COLO668 (cell line): ENCODE measurements at regions not wholly inside any gene's neighbourhood (a gene's known extent, or its start where the extent isn't known, plus 50 kb on each side); places are given as distances from the start of the nearest gene placed in this dataset.
"Not testable (repeated sequence)": the region's sequence is repeated elsewhere in the genome, so short reads cannot be mapped to it uniquely, and the experiment has no call there.

Experiments used
- DNase-seq: peaks from one replicate; lab custom pipeline; 2025; ENCODE audit not compliant: unreplicated experiment; lab: John Stamatoyannopoulos, UW

DNA sequence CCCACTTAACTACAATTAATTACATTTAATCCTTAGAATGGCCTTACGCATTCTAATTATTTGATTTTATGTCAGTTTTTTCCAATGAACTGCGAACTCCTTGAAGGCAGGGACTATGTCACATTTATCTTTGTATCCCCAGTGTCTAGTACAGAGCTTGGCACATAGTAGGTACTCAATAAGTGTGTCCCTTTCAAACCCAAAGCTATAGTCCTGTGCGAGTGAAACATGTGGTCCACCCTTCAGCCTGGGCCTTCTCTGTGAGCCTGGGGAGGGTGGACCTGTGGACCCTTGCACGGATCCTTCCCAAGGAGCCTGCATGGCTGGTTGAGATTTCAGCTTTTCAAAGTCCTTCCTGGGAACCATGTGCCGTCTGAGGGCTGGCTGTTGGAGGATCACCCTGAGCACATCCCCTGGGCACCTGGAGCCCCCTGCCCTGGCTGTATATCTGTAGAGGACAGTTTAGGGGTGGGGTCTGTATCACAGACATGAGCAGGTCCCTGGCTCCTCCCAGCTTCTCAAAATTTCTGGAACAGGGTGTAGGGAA is 103.1 kb downstream of the IER5 start:
- DNase-seq: no peak

DNA sequence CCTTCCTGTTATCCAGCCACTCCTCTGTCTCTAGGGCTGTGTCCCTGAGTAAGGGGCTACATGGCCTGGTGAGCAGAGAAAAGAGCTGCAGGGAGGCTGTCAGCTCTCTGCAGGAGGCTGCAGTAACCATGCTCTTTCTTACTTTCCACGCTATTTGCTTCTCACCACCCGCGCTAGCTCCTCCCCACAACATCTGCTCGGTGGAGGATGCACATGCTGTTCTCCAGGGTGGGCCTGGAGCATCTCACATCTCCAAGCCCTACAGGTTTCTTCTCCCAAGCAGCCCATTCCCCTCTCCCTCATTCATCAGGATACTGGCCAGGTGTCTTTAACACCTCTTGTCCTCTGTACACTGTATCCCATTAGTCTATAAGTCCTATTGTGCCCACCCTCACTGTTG is 103.8 kb downstream of the IER5 start:
- DNase-seq: no peak

DNA sequence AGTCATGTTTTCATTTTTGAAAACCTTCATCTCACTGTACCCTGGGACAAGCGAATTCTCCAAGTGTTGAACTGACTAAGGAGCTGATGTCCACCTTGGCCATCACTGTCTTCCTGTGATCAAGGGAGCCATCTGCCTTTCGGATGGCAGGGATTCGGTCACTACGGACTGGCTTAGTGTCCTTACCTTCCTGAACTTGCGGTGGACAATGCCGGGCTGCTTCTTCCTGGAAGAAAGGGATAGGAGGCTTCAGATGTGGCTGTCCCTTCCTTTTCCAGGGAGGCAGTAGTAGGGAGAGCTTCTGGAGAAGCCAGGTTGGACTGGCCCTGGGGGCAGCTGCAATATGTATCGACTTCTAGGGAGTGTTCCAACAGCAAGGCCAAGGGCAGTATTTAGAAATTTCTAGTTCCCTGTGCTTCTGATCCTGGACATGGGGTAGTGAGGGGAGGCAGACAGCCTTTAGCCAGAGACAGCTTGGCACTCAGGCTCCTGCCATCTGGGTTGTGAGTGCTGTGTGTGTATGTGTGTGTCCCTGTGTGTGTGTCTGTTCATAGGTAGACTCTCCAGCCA is 114.6 kb downstream of the IER5 start:
- DNase-seq: no peak

DNA sequence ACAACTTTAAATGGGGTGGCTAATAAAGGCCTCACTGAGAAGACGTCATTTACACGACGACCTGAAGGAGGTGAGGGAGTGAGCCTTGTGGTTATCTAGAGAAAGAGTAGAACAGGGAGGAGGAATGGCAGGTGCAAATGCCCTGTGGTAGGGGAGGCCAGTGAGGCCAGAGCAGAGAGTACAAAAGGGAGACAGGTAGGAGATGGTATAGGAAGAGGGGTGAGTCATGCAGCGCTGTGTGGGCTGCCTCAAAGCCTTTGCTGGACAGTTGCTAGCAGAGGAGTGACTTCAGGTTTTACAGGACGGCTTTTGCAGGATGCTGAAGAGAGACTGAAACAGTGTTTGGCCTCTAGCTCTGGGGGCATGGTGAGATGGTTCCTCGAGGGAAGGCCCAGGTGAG is 116.0 kb downstream of the IER5 start:
- no peak for DNase-seq

- DNase-seq: no peak
These were observed 117.4 kb downstream of the IER5 start for GRCh38 chr1:181205901-181206300.

- DNase-seq: no peak
These were observed 118.0 kb downstream of the IER5 start for GRCh38 chr1:181206513-181206912.

GRCh38 chr1:181206979-181207790 is 118.7 kb downstream of the IER5 start:
- DNase-seq: no peak

GRCh38 chr1:181208083-181208482 is 119.6 kb downstream of the IER5 start:
- no peak for DNase-seq

DNA sequence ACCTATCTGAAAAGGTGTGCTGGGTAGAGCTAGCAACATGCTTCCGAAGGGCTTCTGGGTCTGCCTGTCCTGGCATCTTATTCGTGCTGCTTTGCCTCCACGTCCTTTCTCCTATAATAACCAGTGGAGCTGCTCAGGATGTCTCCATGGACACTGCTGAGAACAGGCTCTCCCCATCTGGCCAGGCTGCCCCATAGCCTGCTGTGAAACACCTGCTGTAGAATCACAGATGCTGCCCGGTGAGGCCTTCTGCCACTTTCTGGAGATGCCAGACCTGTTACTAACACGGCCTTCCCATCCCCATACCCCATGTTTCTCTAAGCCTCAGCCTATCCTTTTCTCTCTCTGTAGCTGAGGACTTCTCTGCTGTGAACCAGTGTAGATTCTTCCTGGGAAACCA is 120.5 kb downstream of the IER5 start:
- DNase-seq: no peak

DNA sequence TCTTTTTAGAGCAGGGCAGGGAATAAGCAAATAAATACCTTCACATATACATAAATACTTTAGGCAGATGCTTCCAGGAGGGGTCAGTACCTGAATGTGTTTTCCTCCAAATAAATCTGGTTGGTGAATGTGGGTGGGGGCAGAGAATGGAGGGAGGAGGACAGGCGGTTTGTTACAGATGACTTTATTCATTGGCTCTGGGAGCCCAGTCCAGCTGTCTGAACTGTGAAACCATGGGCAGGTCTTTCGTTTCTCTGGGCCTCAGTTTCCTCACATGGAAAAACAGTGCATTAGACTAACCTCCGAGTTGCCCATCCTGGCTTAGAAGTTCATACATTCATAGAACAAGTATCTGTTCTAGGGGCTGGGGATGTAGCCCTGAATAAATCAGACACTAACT is 124.6 kb downstream of the IER5 start:
- no peak for DNase-seq

DNA sequence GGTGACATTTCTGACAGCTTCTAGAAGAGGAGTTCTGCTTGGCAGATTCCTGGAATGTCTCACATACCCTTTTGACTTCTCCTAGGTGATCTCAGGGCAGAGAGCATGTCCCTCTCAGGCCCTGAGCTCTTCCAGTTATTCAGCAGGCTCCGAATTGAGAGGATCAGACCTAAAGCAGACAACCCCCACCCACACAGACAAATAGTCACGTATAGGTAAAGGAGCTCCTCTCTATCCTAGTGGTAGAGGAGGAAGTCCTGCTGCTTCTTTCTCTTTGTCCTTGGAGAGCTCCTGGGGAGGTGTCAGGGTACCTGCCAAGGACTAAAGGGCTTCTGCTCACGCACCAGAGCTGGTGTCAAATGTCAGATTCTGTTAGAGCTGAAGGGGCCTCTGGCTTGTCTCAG is 128.1 kb downstream of the IER5 start:
- no peak for DNase-seq

DNA sequence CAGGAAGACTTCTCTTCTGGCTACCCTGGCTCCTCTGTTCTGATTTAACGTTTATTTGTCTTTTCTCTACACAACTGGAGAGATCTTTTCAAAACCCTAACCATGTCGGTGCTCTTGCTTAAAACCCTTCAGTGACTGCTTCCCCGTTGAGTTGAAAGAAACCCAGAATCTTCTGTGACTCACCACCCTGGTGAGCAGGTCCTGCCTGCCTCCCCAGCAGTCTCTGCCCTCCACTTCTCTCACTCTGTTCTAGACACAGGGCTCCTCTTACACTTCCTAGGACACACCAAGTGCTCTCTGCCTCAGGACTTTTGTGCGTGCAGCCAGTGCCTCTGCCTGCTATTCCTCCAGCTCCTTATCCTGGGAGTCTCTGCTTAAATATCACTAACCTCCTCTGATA is 131.4 kb downstream of the IER5 start:
- DNase-seq: no peak

DNA sequence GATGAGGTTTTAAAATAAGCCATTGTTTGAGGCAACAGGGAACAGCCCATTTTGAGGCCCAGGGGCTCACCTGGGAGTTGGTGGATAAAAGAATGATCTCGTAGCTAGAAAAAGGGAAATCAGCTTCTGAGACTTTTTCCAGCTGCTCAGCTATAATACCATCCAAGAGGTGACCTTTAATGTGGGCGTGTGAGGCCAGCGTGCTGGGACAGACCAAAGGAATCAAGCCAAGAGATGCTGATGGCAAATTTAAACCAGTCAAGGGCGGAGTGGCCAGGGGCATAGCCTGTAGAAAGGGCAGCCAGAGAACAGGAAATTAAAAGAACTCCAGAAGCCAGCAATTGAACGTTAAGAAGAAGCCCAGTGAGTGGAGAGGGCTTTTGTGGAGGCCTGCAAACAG is 132.6 kb downstream of the IER5 start:
- DNase-seq: no peak

DNA sequence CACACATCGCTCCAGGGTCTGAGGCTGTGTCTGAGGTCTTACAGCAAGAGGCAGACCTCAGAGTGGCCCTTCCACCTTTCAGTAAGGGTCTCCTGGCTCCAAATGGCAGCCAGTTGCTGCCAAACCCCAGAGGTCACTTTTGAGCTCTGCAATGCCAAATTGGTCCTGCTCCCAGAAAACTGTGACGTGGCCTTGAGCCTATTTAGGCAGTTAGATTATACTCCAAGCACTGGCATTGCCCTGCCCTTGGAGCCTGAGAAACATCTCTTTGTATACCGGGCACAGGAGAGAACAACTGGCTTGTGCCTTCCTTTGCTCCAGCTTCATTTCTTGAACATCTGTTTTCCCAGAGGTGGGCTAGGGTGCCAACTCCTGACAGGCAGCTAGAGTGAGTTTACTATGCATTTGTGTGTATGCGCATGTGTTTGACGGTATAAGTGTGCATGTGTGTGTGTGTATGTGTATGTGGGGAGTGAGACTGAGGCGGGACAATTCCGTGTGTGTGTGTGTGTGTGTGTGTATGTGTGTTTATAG is 134.5 kb downstream of the IER5 start:
- no peak for DNase-seq

- DNase-seq: not testable (repeated sequence)
These were observed 138.2 kb downstream of the IER5 start for GRCh38 chr1:181226728-181227127.

DNA sequence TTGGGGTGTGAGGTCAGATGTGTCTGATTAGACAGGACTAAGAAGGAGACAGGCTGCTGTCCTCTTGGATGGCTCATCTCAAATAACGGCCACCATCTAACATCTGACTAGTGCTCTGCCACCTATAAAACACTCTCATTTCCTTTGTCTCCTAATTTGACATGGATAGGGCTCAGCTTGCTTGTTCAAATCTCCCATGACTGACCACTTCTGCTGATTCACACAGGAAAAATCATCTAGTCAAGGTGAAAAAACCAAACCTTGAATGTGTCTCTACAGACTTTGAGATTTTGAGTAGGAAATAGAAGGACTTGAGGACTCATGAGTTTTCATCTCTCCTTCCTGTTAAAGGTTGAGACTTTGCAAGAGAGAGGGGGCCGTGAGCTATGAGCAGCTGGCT is 150.6 kb downstream of the IER5 start:
- no peak for DNase-seq

GRCh38 chr1:181246320-181246719 is 157.8 kb downstream of the IER5 start:
- not testable (repeated sequence) for DNase-seq

DNA sequence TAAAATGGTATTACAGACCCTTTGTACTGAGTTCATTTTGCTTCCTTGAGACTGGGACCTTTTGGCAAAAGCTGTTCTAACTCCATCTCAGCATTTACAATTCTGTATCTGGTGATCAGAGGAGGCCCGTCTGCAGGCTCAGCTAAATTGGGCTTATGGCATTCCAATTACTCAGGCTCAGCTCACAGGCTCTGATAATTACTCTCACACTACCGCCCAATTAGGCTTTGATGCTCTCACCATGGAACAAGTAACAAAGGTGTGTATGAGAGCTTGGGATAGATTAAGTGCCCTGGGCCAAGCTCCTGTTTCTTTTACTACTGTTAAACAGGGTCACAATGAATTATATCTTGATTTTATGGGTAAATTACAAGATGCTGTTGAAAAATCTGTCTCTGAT is 159.9 kb downstream of the IER5 start:
- DNase-seq: not testable (repeated sequence)

GRCh38 chr1:181249186-181249585 is 160.7 kb downstream of the IER5 start:
- DNase-seq: no peak

DNA sequence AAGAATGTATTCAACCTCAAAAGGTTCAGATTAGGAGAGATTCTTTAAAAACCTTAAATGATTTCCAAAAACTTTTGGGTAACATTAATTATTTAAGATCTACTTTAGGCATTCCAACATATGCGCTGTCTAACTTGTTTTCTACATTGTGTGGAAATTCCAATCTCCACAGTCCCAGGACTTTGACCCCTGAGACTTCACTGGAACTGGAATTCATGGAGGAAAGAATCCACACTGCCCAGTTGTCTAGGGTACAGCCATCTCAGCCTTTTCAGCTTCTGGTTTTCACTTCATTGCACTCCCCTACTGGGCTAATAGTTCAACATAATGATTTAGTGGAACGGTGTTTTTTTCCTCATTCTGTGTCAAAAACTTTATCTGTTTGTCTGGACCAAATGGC is 161.5 kb downstream of the IER5 start:
- no peak for DNase-seq

GRCh38 chr1:181251001-181251712 is 162.7 kb downstream of the IER5 start:
- no peak for DNase-seq

DNA sequence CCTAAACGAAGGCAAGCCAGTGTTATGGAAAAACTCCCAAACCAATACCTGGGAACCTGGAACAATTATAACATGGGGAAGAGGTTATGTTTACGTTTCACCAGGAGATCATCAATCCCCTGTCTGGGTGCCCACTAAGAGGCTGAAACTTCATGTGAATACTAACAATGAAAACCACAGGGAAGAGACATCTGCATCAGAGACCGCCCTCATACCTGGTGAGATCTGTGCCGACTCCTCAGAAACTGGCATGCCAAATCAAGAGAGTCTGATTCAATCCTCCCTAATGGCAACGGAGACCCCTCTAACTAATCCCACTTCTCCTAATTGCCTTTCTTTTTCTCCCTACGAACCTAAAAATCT is 163.2 kb downstream of the IER5 start:
- no peak for DNase-seq
